ENCODE measurements at regions not wholly inside any gene's neighbourhood (a gene's known extent, or its start where the extent isn't known, plus 50 kb on each side); places are given as distances from the start of the nearest gene placed in this dataset.

GRCh38 chr14:37746140-37746832 is 150.9 kb downstream of the TTC6 start (continued):
- TF ChIP-seq PRDM10 (CRISPR knock-in tag; IDR thresholded peaks at IDR 0.05; ENCODE audit: low read depth), result no peak
- TF ChIP-seq ZNF644 (CRISPR knock-in tag; IDR thresholded peaks at IDR 0.05; ENCODE audit: low read depth), result peak; percentile 50; the same call in 1 of the 2 replicates
- TF ChIP-seq CEBPB (IDR thresholded peaks at IDR 0.05; ENCODE audit: borderline replicate concordance, low read depth, low read length), result peak; percentile 85; the same call in 1 of the 2 replicates
- peak; percentile 56; the same call in 1 of the 2 replicates for TF ChIP-seq CHD4 (IDR thresholded peaks at IDR 0.05; ENCODE audit: borderline replicate concordance, low read length)
- TF ChIP-seq TOPORS (CRISPR knock-in tag; IDR thresholded peaks at IDR 0.05), result 0 out of 2 replicates have a peak, but pooled peaks have one; percentile 68
- 0 out of 2 replicates have a peak, but pooled peaks have one; percentile 23 for TF ChIP-seq ZNF205 (CRISPR knock-in tag; IDR thresholded peaks at IDR 0.05)
- TF ChIP-seq HOMEZ (CRISPR knock-in tag; IDR thresholded peaks at IDR 0.05; ENCODE audit: low read depth), result peak; percentile 61; the same call in 1 of the 2 replicates
- TF ChIP-seq SMYD3 (CRISPR knock-in tag; IDR thresholded peaks at IDR 0.05), result 0 out of 2 replicates have a peak, but pooled peaks have one; percentile 25
- peak; percentile 18; the same call in 1 of the 2 replicates for TF ChIP-seq ZSCAN5A (CRISPR knock-in tag; IDR thresholded peaks at IDR 0.05; ENCODE audit: borderline replicate concordance)
- TF ChIP-seq ARID5B (CRISPR knock-in tag; IDR thresholded peaks at IDR 0.05), result 0 out of 2 replicates have a peak, but pooled peaks have one; percentile 4
- peak; percentile 38; the same call in 1 of the 2 replicates for TF ChIP-seq ZNF24 (IDR thresholded peaks at IDR 0.05)
- TF ChIP-seq MYPOP (CRISPR knock-in tag; IDR thresholded peaks at IDR 0.05), result no peak
- no peak for TF ChIP-seq SOX13 (IDR thresholded peaks at IDR 0.05)
- peak in 1 of 2 experiments; percentile 40; a peak in 2 of 4 replicates for TF ChIP-seq SOX13 (CRISPR knock-in tag; conservative IDR thresholded peaks at IDR 0.05 in 1 of 2, IDR thresholded peaks at IDR 0.05 in 1 of 2)
- TF ChIP-seq EED (CRISPR knock-in tag; IDR thresholded peaks at IDR 0.05), result no peak
- TF ChIP-seq ASH2L (IDR thresholded peaks at IDR 0.05; ENCODE audit: insufficient read length, low read depth, low read length), result peak; percentile 6
- 0 out of 2 replicates have a peak, but pooled peaks have one; percentile 27 for TF ChIP-seq TRIM24 (CRISPR knock-in tag; IDR thresholded peaks at IDR 0.05)
